Right lobe of liver (tissue), 4 donors: ENCODE measurements at regions not wholly inside any gene's neighbourhood (a gene's known extent, or its start where the extent isn't known, plus 50 kb on each side); places are given as distances from the start of the nearest gene placed in this dataset.

Experiments
- CTCF ChIP-seq, 4 donors: fragments of 200-600 bp in 3 of 4; fragments of 450-650 bp in 1 of 4; IDR thresholded peaks; one replicate each; pipeline versions ENCODE4 v1.5.1 to v1.8.0; 2016 to 2022; ENCODE audit warnings: antibody characterized with exemption in 4 of 4, mild to moderate bottlenecking in 2 of 4
- POLR2A ChIP-seq: fragments of 450-650 bp; IDR thresholded peaks from one replicate; pipeline ENCODE4 v1.6.1; 2017; ENCODE audit warnings: antibody characterized with exemption, mild to moderate bottlenecking
- donor health status: DM: no; HTN: no; CAD: no.
- donor health status: DM: no; HTN: no; CAD: no.
- donor health status: DM: no; HTN: yes; CAD: no.

- TF ChIP-seq CTCF (IDR thresholded peaks at IDR 0.05), result no peak
- TF ChIP-seq POLR2A, result no peak
These were observed 525.0 kb downstream of the MATN1 start for GRCh38 chr1:30198451-30198760.
